SK-N-SH (cell line): ENCODE measurements at regions not wholly inside any gene's neighbourhood (a gene's known extent, or its start where the extent isn't known, plus 50 kb on each side); places are given as distances from the start of the nearest gene placed in this dataset.
A peak's percentile ranks its signal among the peaks of the same experiment; 100 is the strongest.

Experiments
- CTCF ChIA-PET: fragments of 300-600, 350-600 bp; formaldehyde crosslinking; extraction: SDS; loops from one replicate; lab custom pipeline; 2021; lab: Yijun Ruan, JAX
- POLR2A ChIA-PET: fragments of 350-600 bp; sonication (Branson Sonifier 250); formaldehyde crosslinking; extraction: SDS; loops from one replicate; lab custom pipeline; 2020; ENCODE audit warnings: antibody characterized with exemption, inconsistent platforms; lab: Yijun Ruan, JAX
- DNase-seq: peaks from one replicate; pipeline ENCODE4 v3.0.0; 2012
- H2AFZ ChIP-seq: fragments of 200-600 bp; sonication (generic); 2 replicates; pipeline ENCODE4 v1.8.1; 2016; ENCODE audit warnings: antibody characterized with exemption, mild to moderate bottlenecking, low read depth
- H3F3A ChIP-seq: fragments of 200-600 bp; sonication (generic); replicated peaks from 2 replicates; pipeline ENCODE3; 2016; ENCODE audit warnings: antibody characterized with exemption, mild to moderate bottlenecking; ENCODE audit not compliant: insufficient read depth
- H3K27ac ChIP-seq, 2 experiments: fragments of 200-500 bp in 1 of 2; fragments of 200-600 bp in 1 of 2; sonication (Bioruptor generic) in 1 of 2; sonication (generic), shearing (Covaris generic) in 1 of 2; 2 replicates each; pipeline versions ENCODE4 v1.5.1 to v1.6.1; 2014 to 2016; ENCODE audit warnings: low read depth in 2 of 2, inconsistent platforms in 1 of 2, low read length in 1 of 2, mild to moderate bottlenecking in 1 of 2, mixed read lengths in 1 of 2
- H3K27me3 ChIP-seq: fragments of 200-600 bp; sonication (generic), shearing (Covaris generic); 2 replicates; pipeline ENCODE4 v1.6.1; 2016; ENCODE audit warnings: mixed run types; ENCODE audit not compliant: insufficient read depth
- H3K36me3 ChIP-seq, 2 experiments: fragments of 200-500 bp in 1 of 2; fragments of 200-600 bp in 1 of 2; sonication (Bioruptor generic) in 1 of 2; sonication (generic) in 1 of 2; replicated peaks in 1 of 2; 2 replicates each; pipeline versions ENCODE3 to v1.5.1; 2014 to 2016; ENCODE audit warnings: low read length in 1 of 2, mild to moderate bottlenecking in 1 of 2; ENCODE audit not compliant: insufficient read depth in 2 of 2, control insufficient read depth in 1 of 2
- H3K4me1 ChIP-seq, 2 experiments: fragments of 200-500 bp in 1 of 2; fragments of 200-600 bp in 1 of 2; sonication (Bioruptor generic) in 1 of 2; sonication (generic), shearing (Covaris generic) in 1 of 2; 2 replicates each; pipeline versions ENCODE4 v1.5.1 to v1.6.1; 2014 to 2016; ENCODE audit warnings: low read depth in 1 of 2, low read length in 1 of 2, mixed run types in 1 of 2; ENCODE audit not compliant: insufficient read depth in 2 of 2, control insufficient read depth in 1 of 2
- H3K4me2 ChIP-seq: fragments of 200-600 bp; sonication (generic), shearing (Covaris generic); 2 replicates; pipeline ENCODE4 v1.6.1; 2017; ENCODE audit warnings: mixed run types
- H3K4me3 ChIP-seq, 2 experiments: fragments of 200-500 bp in 1 of 2; fragments of 200-600 bp in 1 of 2; sonication (Bioruptor generic) in 1 of 2; sonication (generic), shearing (Covaris generic) in 1 of 2; 2 replicates each; pipeline versions ENCODE4 v1.5.1 to v1.8.1; 2014 to 2016; ENCODE audit warnings: low read depth in 2 of 2, inconsistent platforms in 1 of 2, low read length in 1 of 2, mild to moderate bottlenecking in 1 of 2, mixed read lengths in 1 of 2, moderate library complexity in 1 of 2
- H3K79me2 ChIP-seq: fragments of 200-600 bp; sonication (generic); 2 replicates; pipeline ENCODE4 v1.8.1; 2017; ENCODE audit warnings: mild to moderate bottlenecking; ENCODE audit not compliant: insufficient read depth
- H3K9ac ChIP-seq: fragments of 200-600 bp; sonication (generic); 2 replicates; pipeline ENCODE4 v1.6.1; 2017; ENCODE audit warnings: mixed run types
- H3K9me2 ChIP-seq: fragments of 200-600 bp; sonication (generic); 2 replicates; pipeline ENCODE4 v1.6.1; 2017; ENCODE audit warnings: mixed run types
- H3K9me3 ChIP-seq: fragments of 200-600 bp; sonication (generic); 2 replicates; pipeline ENCODE4 v1.6.1; 2017; ENCODE audit warnings: mixed run types, mild to moderate bottlenecking, moderate library complexity
- H4K20me1 ChIP-seq: fragments of 200-600 bp; sonication (generic); 2 replicates; pipeline ENCODE4 v1.6.1; 2017; ENCODE audit warnings: mild to moderate bottlenecking, mixed run types; ENCODE audit not compliant: insufficient read depth
- CHD2 ChIP-seq: fragments of 150-350 bp; IDR thresholded peaks from 2 replicates; pipeline ENCODE4 v1.6.1; 2018; ENCODE audit warnings: low read length; ENCODE audit not compliant: partially characterized antibody
- EZH2phosphoT487 ChIP-seq: fragments of 200-600 bp; sonication (generic); IDR thresholded peaks from 2 replicates; pipeline ENCODE4 v1.6.1; 2017; ENCODE audit warnings: low read depth, mixed run types, mild to moderate bottlenecking, antibody characterized with exemption, moderate library complexity, borderline replicate concordance
- FOSL2 ChIP-seq: IDR thresholded peaks from 2 replicates; pipeline ENCODE4 v1.4.0; 2012; ENCODE audit warnings: low read depth, mild to moderate bottlenecking, moderate library complexity, borderline replicate concordance
- FOXJ3 ChIP-seq: sonication (generic); formaldehyde crosslinking; IDR thresholded peaks from 2 replicates; pipeline ENCODE4 v1.5.1; 2020; ENCODE audit warnings: mild to moderate bottlenecking, missing genetic modification reagents
- FOXM1 ChIP-seq: IDR thresholded peaks from 2 replicates; pipeline ENCODE4 v1.4.0; 2012; ENCODE audit warnings: low read depth, mild to moderate bottlenecking
- MXI1 ChIP-seq: IDR thresholded peaks from 2 replicates; pipeline ENCODE4 v1.6.1; 2012; ENCODE audit warnings: mild to moderate bottlenecking, low read depth, low read length, improper control_type of control experiment
- NFIC ChIP-seq: IDR thresholded peaks from 2 replicates; pipeline ENCODE4 v1.4.0; 2012; ENCODE audit warnings: borderline replicate concordance
- RCOR1 ChIP-seq: fragments of 150-350 bp; IDR thresholded peaks from 2 replicates; pipeline ENCODE4 v1.6.1; 2017; ENCODE audit warnings: antibody characterized with exemption, low read length
- SIN3A ChIP-seq: IDR thresholded peaks from 2 replicates; pipeline ENCODE4 v1.6.1; 2012; ENCODE audit warnings: low read depth, mild to moderate bottlenecking, low read length, moderate library complexity, borderline replicate concordance
- TCF12 ChIP-seq: IDR thresholded peaks from 2 replicates; pipeline ENCODE4 v1.4.0; 2012
- TEAD4 ChIP-seq: IDR thresholded peaks from 2 replicates; pipeline ENCODE4 v1.4.0; 2012; ENCODE audit warnings: mild to moderate bottlenecking, borderline replicate concordance; ENCODE audit not compliant: insufficient read depth
- YY1 ChIP-seq: IDR thresholded peaks from 2 replicates; pipeline ENCODE4 v1.4.0; 2012; ENCODE audit warnings: low read depth, mild to moderate bottlenecking
- WGBS: methylation state at CpG from one replicate; pipeline ENCODE4 v1.1.6; 2017; ENCODE audit warnings: low lambda C conversion rate; 5-methylcytosine and 5-hydroxymethylcytosine counted together
- TF ChIP-seq, protein P1 (sequence below): IDR thresholded peaks from 2 replicates; pipeline ENCODE4 v1.4.0; 2012; ENCODE audit warnings: low read depth, borderline replicate concordance
- TF ChIP-seq, protein P2 (sequence below): fragments of 150-350 bp; IDR thresholded peaks from 2 replicates; pipeline ENCODE4 v1.6.1; 2016; ENCODE audit warnings: mild to moderate bottlenecking, low read depth, low read length
- TF ChIP-seq, protein P3 (sequence below): IDR thresholded peaks from 2 replicates; pipeline ENCODE4 v1.4.0; 2012; ENCODE audit warnings: low read depth

DNA sequence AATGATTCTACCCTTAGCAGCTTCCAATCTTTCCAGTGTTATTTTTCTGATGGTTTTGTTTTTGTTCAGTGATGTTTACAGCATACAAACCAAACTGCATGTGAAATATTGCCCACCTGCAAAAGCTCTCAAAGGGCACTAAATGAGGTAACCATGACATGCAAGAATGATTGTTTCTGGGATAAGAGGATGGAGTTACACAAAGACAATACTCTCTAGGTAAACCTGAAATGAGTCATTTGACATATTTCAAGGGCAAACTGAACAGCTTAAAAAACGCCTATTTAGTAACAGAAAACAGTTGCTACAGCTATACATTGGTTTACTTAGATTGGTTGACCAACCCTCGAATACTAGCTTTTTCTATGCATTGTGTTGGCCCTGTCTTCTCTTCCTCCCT lies 481.7 kb downstream of the ZPLD1 start:
- 58% methylated on average over 2 of the region's 2 CpGs for WGBS

DNA sequence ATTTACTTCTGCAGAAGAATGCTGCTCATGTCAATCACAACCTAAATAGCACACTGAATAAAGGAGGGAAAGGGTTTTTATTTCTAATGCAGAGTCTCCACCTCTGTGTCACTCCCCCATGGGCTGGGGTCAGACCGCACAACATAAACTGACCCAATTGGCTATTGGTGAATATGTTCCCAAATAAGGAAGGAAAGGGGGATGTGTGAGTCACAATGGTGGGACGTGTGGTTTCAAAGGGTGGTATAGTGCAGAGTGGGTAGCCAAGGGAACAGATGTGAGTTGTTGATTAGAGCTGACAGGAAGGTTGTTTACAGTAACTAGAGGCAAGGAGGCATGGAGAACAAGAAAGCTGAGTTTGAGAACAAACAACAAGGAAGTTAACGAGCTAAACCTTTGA lies 491.8 kb downstream of the ZPLD1 start:
- POLR2A ChIA-PET, result no interaction called here
- H3K4me1 ChIP-seq, result no peaks in the 10 kb centered on the region
- CTCF ChIA-PET, result interaction anchor here (1.2 kb wide), 1 partner anchor 9 kb away, joined by 3 read pairs; no protein-coding TSS in a partner anchor

More for the DNA sequence above, 481.7 kb downstream of the ZPLD1 start:
- no peaks in the 10 kb centered on the region for H4K20me1 ChIP-seq
- H3K4me2 ChIP-seq, result no peak overlapping the region
- H3K4me1 ChIP-seq, result no peaks in the 10 kb centered on the region; a peak in 1 of 4 replicates
- H3K79me2 ChIP-seq, result no peaks in the 10 kb centered on the region
- ChIA-PET POLR2A (no interaction called here), CTCF (no interaction called here)
- no peaks in the 10 kb centered on the region for H3K36me3 ChIP-seq
- no peaks in the 10 kb centered on the region for H3F3A ChIP-seq
- no peak overlapping the region for H3K9ac ChIP-seq
- no peaks in the 10 kb centered on the region for H3K9me3 ChIP-seq
- peak overlapping the region in 1 of 2 experiments; percentile 16; a peak in 1 of 4 replicates for H3K27ac ChIP-seq
- no peak for TF ChIP-seq EZH2phosphoT487
- TF ChIP-seq, protein P1, sequence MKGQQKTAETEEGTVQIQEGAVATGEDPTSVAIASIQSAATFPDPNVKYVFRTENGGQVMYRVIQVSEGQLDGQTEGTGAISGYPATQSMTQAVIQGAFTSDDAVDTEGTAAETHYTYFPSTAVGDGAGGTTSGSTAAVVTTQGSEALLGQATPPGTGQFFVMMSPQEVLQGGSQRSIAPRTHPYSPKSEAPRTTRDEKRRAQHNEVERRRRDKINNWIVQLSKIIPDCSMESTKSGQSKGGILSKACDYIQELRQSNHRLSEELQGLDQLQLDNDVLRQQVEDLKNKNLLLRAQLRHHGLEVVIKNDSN, result no peak
- TF ChIP-seq FOSL2, result no peak
- TF ChIP-seq SIN3A, result no peak
- TF ChIP-seq FOXM1, result no peak
- TF ChIP-seq CHD2, result no peak
- TF ChIP-seq, protein P2, sequence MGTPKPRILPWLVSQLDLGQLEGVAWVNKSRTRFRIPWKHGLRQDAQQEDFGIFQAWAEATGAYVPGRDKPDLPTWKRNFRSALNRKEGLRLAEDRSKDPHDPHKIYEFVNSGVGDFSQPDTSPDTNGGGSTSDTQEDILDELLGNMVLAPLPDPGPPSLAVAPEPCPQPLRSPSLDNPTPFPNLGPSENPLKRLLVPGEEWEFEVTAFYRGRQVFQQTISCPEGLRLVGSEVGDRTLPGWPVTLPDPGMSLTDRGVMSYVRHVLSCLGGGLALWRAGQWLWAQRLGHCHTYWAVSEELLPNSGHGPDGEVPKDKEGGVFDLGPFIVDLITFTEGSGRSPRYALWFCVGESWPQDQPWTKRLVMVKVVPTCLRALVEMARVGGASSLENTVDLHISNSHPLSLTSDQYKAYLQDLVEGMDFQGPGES, result no peak
- TF ChIP-seq TCF12, result no peak
- TF ChIP-seq MXI1, result no peak
- TF ChIP-seq YY1, result no peak
- TF ChIP-seq, protein P3, sequence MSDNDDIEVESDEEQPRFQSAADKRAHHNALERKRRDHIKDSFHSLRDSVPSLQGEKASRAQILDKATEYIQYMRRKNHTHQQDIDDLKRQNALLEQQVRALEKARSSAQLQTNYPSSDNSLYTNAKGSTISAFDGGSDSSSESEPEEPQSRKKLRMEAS, result no peak
- no peak for TF ChIP-seq RCOR1
- TF ChIP-seq TEAD4, result no peak
- no peak for TF ChIP-seq FOXJ3 (CRISPR knock-in tag)
- no peaks in the 10 kb centered on the region for H3K9me2 ChIP-seq
- no peaks in the 10 kb centered on the region for H3K27me3 ChIP-seq
- H3K4me3 ChIP-seq, result no peak overlapping the region
- no peak overlapping the region for H2AFZ ChIP-seq
- no peak for DNase-seq

More for the DNA sequence above, 491.8 kb downstream of the ZPLD1 start:
- H3K36me3 ChIP-seq, result no peaks in the 10 kb centered on the region
- no peak overlapping the region for H3K4me2 ChIP-seq
- TF ChIP-seq MXI1, result no peak
- TF ChIP-seq TCF12, result no peak
- no peak for TF ChIP-seq FOSL2
- TF ChIP-seq FOXM1, result no peak
- TF ChIP-seq NFIC, result no peak
- no peaks in the 10 kb centered on the region for H3K27me3 ChIP-seq
- no peaks in the 10 kb centered on the region for H3K9me2 ChIP-seq
- no peak overlapping the region for H3K9ac ChIP-seq
- no peaks in the 10 kb centered on the region for H3F3A ChIP-seq
- no peaks in the 10 kb centered on the region for H4K20me1 ChIP-seq
- no peaks in the 10 kb centered on the region for H3K79me2 ChIP-seq
- 0 out of 2 replicates have a peak, but pooled peaks cover 3% of the 10 kb centered on the region for H3K9me3 ChIP-seq
- WGBS, result 54% methylated on average over 3 of the region's 3 CpGs
- no peak overlapping the region for H3K27ac ChIP-seq
- H3K4me3 ChIP-seq, result no peak overlapping the region
- no peak overlapping the region for H2AFZ ChIP-seq
- no peak for DNase-seq
